ENCODE measurements at regions not wholly inside any gene's neighbourhood (a gene's known extent, or its start where the extent isn't known, plus 50 kb on each side); places are given as distances from the start of the nearest gene placed in this dataset.

- TF ChIP-seq CTCF (conservative IDR thresholded peaks at IDR 0.05) (no peak), EZH2 (IDR thresholded peaks at IDR 0.05; ENCODE audit: low read depth) (no peak)
Observed at GRCh38 chr13:36493046-36493445, 60.8 kb downstream of the CCNA1 start.

Data from PC-9 (cell line).